Ramos (cell line): ENCODE measurements at regions not wholly inside any gene's neighbourhood (a gene's known extent, or its start where the extent isn't known, plus 50 kb on each side); places are given as distances from the start of the nearest gene placed in this dataset.

Experiments
- in situ Hi-C: fragments of 300-500 bp; cut with MboI; formaldehyde crosslinking; loops from one replicate; pipeline ENCODE4 v1.14.3; 2022; ENCODE audit warnings: low sequenced_read_pairs; ENCODE audit not compliant: unreplicated experiment

- in situ Hi-C loops, result no loop called here
These were observed 78.5 kb upstream of the SPRY2 start for GRCh38 chr13:80419416-80419815.

- in situ Hi-C loops, result no loop called here
These were observed 72.7 kb upstream of the SPRY2 start for GRCh38 chr13:80413611-80414010.

GRCh38 chr13:80408270-80408669 lies 67.3 kb upstream of the SPRY2 start:
- in situ Hi-C loops, result no loop called here

GRCh38 chr13:80400865-80401426 lies 60.0 kb upstream of the SPRY2 start:
- in situ Hi-C loops, result no loop called here

GRCh38 chr13:80400164-80400864 lies 59.4 kb upstream of the SPRY2 start:
- in situ Hi-C loops, result no loop called here

GRCh38 chr13:80399340-80400163 lies 58.6 kb upstream of the SPRY2 start:
- in situ Hi-C loops, result no loop called here
